HEK293T (cell line): ENCODE measurements at regions not wholly inside any gene's neighbourhood (a gene's known extent, or its start where the extent isn't known, plus 50 kb on each side); places are given as distances from the start of the nearest gene placed in this dataset.
"Not testable (repeated sequence)": the region's sequence is repeated elsewhere in the genome, so short reads cannot be mapped to it uniquely, and the experiment has no call there.

Experiments used
- CTCF ChIA-PET: fragments of 350-600 bp; formaldehyde crosslinking; extraction: SDS; loops from one replicate; lab custom pipeline; 2021; ENCODE audit warnings: antibody characterized with exemption, inconsistent platforms; lab: Yijun Ruan, JAX
- POLR2A ChIA-PET: fragments of 350-600 bp; formaldehyde crosslinking; extraction: SDS; loops from one replicate; lab custom pipeline; 2020; ENCODE audit warnings: antibody characterized with exemption, inconsistent platforms; lab: Yijun Ruan, JAX
- DNase-seq: peaks from one replicate; pipeline ENCODE4 v3.0.0; 2012; ENCODE audit warnings: mixed read lengths; ENCODE audit errors: extremely low spot score
- ARNT ChIP-seq: fragments of 450-650 bp; IDR thresholded peaks from 2 replicates; pipeline ENCODE4 v1.6.1; 2017; ENCODE audit warnings: mild to moderate bottlenecking
- BHLHE40 ChIP-seq: fragments of 450-650 bp; IDR thresholded peaks from 2 replicates; pipeline ENCODE4 v1.6.1; 2016; ENCODE audit warnings: mild to moderate bottlenecking, moderate library complexity, borderline replicate concordance
- CTBP1 ChIP-seq: fragments of 450-650 bp; IDR thresholded peaks from 2 replicates; pipeline ENCODE4 v1.6.1; 2016; ENCODE audit warnings: borderline replicate concordance
- ELF4 ChIP-seq: fragments of 450-650 bp; IDR thresholded peaks from 2 replicates; pipeline ENCODE4 v1.6.1; 2017; ENCODE audit warnings: antibody characterized with exemption
- FOXA1 ChIP-seq: fragments of 450-650 bp; IDR thresholded peaks from 2 replicates; pipeline ENCODE4 v1.6.1; 2016; ENCODE audit warnings: mild to moderate bottlenecking
- FOXK2 ChIP-seq: fragments of 450-650 bp; IDR thresholded peaks from 2 replicates; pipeline ENCODE4 v1.6.1; 2016; ENCODE audit warnings: mild to moderate bottlenecking
- FOXM1 ChIP-seq: fragments of 450-650 bp; IDR thresholded peaks from 2 replicates; pipeline ENCODE4 v1.6.1; 2017; ENCODE audit warnings: mild to moderate bottlenecking, borderline replicate concordance
- HDGF ChIP-seq: fragments of 450-650 bp; IDR thresholded peaks from 2 replicates; pipeline ENCODE4 v1.6.1; 2017; ENCODE audit warnings: antibody characterized with exemption, borderline replicate concordance
- L3MBTL2 ChIP-seq: fragments of 450-650 bp; conservative IDR thresholded peaks from 2 replicates; pipeline ENCODE4 v1.6.1; 2016; ENCODE audit warnings: mild to moderate bottlenecking
- LEF1 ChIP-seq: fragments of 450-650 bp; IDR thresholded peaks from 2 replicates; pipeline ENCODE4 v1.6.1; 2017; ENCODE audit warnings: mild to moderate bottlenecking, borderline replicate concordance
- NFRKB ChIP-seq: fragments of 450-650 bp; IDR thresholded peaks from 2 replicates; pipeline ENCODE4 v1.6.1; 2016; ENCODE audit warnings: mild to moderate bottlenecking, moderate library complexity
- SP1 ChIP-seq: fragments of 450-650 bp; IDR thresholded peaks from 2 replicates; pipeline ENCODE4 v1.6.1; 2017
- SUZ12 ChIP-seq: fragments of 450-650 bp; IDR thresholded peaks from 2 replicates; pipeline ENCODE4 v1.6.1; 2016; ENCODE audit warnings: mild to moderate bottlenecking
- TARDBP ChIP-seq: fragments of 450-650 bp; IDR thresholded peaks from 2 replicates; pipeline ENCODE4 v1.6.1; 2016
- ZNF384 ChIP-seq: fragments of 450-650 bp; IDR thresholded peaks from 2 replicates; pipeline ENCODE4 v1.6.1; 2016
- TF ChIP-seq, protein P1 (sequence below): fragments of 450-650 bp; IDR thresholded peaks from 2 replicates; pipeline ENCODE4 v1.6.1; 2016

DNA sequence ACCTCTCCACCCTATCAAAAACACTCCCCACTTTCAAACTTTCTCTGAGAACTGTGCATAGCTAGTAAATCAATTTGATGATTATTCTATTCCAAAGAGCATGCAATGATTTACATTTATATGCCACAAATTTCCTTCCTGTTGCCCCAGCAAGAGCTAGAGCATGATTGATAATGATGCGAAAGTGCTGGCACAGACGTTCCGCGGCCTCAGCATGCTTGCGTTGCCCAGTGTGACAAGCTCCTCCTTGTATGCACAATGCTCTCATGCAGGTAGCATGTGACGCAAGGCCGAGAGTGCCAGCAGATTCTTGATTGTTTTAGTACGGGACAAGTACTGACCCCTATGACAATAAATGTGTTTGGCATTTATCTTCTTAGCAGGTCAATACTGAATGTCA lies 696.3 kb upstream of the SLC35B3 start:
- ChIA-PET CTCF (no interaction called here), POLR2A (no interaction called here)
- DNase-seq: peak; percentile 11
- no peak for TF ChIP-seq SP1
- no peak for TF ChIP-seq FOXA1

DNA sequence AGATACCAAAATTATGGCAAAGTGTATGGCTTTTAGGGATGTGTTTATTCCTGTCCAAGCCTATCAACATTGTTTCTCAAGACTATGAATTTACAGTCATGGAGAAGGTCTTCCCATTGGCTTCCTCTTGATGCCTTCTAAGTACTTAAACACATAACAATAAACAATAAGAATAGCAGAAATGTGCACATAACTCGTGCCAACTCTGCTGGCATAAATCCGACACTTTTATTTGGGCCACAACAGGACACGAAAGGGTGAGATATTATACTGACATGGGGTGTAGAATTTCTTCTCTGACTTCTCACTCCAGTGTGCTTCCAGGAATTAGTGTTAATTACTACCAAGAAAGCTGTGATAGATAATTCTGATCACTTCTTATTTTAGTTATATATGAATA lies 695.9 kb upstream of the SLC35B3 start:
- TF ChIP-seq HDGF (no peak), LEF1 (no peak), CTBP1 (no peak)
- TF ChIP-seq, protein P1, sequence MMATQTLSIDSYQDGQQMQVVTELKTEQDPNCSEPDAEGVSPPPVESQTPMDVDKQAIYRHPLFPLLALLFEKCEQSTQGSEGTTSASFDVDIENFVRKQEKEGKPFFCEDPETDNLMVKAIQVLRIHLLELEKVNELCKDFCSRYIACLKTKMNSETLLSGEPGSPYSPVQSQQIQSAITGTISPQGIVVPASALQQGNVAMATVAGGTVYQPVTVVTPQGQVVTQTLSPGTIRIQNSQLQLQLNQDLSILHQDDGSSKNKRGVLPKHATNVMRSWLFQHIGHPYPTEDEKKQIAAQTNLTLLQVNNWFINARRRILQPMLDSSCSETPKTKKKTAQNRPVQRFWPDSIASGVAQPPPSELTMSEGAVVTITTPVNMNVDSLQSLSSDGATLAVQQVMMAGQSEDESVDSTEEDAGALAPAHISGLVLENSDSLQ: no peak
- POLR2A ChIA-PET: no interaction called here
- CTCF ChIA-PET: no interaction called here
- DNase-seq: no peak

DNA sequence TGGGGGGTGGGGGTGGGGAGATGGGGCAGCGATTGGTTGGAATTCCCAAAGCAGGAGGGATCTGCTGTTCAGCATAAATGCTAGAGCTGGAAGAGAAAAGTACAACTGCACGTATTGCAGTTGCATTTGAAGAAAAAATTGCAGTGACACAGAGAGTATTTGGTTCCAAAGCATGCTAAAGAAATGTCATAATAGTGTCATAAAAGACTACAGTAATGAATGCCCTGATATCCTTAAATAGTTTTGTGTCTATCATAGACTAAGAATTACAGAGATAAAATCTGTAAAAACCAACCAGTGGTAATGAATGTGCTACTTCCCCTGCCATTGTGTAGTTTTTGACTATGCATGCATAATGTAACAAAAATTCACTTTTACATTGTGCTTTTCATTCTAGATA lies 693.6 kb upstream of the SLC35B3 start:
- no peak for DNase-seq
- ChIA-PET CTCF (no interaction called here), POLR2A (no interaction called here)
- TF ChIP-seq CTBP1 (no peak), SUZ12 (no peak), NFRKB (no peak), BHLHE40 (no peak), TARDBP (no peak), SP1 (no peak), FOXM1 (no peak), LEF1 (no peak), FOXA1 (no peak), FOXK2 (no peak), ELF4 (no peak), ZNF384 (no peak), ARNT (no peak), L3MBTL2 (no peak), HDGF (no peak)
- TF ChIP-seq, protein P1: no peak

DNA sequence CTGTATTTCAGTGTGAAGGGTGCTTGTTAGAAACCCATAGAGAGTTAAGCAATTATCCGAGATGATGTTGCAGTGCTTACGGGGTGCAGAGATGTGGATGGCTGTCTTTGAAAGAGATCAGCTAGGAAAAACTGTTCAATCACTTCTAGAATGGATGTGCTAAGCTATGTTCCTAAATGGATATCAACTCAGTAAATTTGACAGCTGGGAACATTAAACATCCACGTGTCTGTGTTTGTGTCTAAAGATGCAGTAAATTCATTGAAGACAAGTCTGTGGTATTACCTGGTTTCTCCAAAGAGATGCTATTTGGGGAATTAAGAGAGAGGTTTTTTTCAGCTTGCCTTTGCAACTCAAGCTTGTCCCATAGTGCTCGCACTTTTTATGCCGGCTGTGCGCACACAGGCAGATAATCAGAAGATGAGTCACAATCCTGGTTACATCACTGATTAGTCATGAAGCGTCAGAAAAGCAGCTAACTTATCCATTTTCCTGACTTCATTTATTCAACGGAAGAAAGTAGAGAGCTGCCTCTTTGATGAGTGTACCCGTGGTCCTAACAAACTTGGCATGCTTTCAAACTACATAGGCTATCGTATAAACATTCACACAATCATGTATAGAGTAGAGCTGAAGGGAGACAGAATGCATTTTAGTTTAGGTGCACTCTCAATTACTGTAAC lies 691.7 kb upstream of the SLC35B3 start:
- no peak for DNase-seq
- TF ChIP-seq SP1: no peak
- TF ChIP-seq, protein P1: no peak
- TF ChIP-seq SUZ12: no peak
- TF ChIP-seq CTBP1: no peak
- no peak for TF ChIP-seq FOXA1
- POLR2A ChIA-PET: no interaction called here
- CTCF ChIA-PET: no interaction called here

DNA sequence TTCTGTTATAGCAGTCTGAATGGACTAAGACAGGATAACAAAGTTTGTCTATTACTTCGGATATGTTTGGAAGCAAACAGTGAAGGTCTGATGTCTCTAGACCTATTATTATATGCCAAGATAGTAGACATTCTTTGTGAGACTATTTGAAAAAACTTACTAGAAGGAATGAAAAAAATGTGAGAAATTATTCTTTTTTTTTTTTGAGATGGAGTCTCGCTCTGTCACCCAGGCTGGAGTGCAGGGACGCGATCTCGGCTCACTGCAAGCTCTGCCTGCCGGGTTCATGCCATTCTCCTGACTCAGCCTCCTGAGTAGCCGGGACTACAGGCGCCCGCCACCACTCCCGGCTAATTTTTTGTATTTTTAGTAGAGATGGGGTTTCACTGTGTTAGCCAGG lies 690.7 kb upstream of the SLC35B3 start:
- DNase-seq, CTCF ChIA-PET, POLR2A ChIA-PET: not testable (repeated sequence)

DNA sequence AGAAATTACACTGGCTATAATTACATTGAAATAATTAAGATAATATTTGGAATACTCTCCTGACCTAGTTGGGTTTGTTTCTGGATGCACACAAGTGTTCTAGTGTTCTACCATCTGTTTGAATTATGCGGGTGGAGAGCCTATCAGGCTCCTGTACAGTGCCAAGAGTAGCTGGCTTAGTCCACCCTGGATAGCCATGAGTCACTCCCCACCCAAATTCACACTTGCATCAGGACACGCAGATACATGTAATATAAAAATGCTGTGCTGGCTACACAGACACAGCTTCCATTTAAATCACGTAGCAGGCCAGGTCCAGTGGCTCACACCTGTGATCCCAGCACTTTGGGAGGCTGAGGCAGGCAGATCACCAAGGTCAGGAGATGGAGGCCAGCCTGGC lies 686.2 kb upstream of the SLC35B3 start:
- DNase-seq: no peak
- POLR2A ChIA-PET: no interaction called here
- TF ChIP-seq ZNF384: no peak
- no peak for TF ChIP-seq SUZ12
- no peak for TF ChIP-seq HDGF
- TF ChIP-seq ARNT: no peak
- TF ChIP-seq SP1: no peak
- TF ChIP-seq FOXK2: no peak
- TF ChIP-seq ELF4: no peak
- TF ChIP-seq TARDBP: no peak
- no peak for TF ChIP-seq FOXM1
- TF ChIP-seq FOXA1: no peak
- TF ChIP-seq BHLHE40: no peak
- TF ChIP-seq CTBP1: no peak
- TF ChIP-seq, protein P1: no peak
- TF ChIP-seq L3MBTL2: no peak
- no peak for TF ChIP-seq NFRKB
- no peak for TF ChIP-seq LEF1
- CTCF ChIA-PET: no interaction called here
